HS-27A (cell line): ENCODE measurements at regions not wholly inside any gene's neighbourhood (a gene's known extent, or its start where the extent isn't known, plus 50 kb on each side); places are given as distances from the start of the nearest gene placed in this dataset.

Source experiments
- DNase-seq: peaks from one replicate; pipeline ENCODE4 v3.0.0-alpha.2; 2012; ENCODE audit warnings: low read depth, missing footprints

GRCh38 chr17:33514369-33514768 is 221.3 kb upstream of the ASIC2 start:
- DNase-seq, result no peak

GRCh38 chr17:33515974-33516373 is 222.9 kb upstream of the ASIC2 start:
- DNase-seq, result no peak

GRCh38 chr17:33516645-33517044 is 223.6 kb upstream of the ASIC2 start:
- DNase-seq, result no peak

GRCh38 chr17:33517746-33518145 is 224.7 kb upstream of the ASIC2 start:
- no peak for DNase-seq

- DNase-seq, result no peak
Observed at GRCh38 chr17:33519692-33520091, 226.6 kb upstream of the ASIC2 start.

- DNase-seq, result no peak
Observed at GRCh38 chr17:33520426-33521330, 227.6 kb upstream of the ASIC2 start.

GRCh38 chr17:33521784-33522183 is 228.7 kb upstream of the ASIC2 start:
- DNase-seq, result no peak

GRCh38 chr17:33522623-33523022 is 229.5 kb upstream of the ASIC2 start:
- no peak for DNase-seq

- no peak for DNase-seq
Observed at GRCh38 chr17:33523577-33523981, 230.5 kb upstream of the ASIC2 start.

GRCh38 chr17:33525186-33525585 is 232.1 kb upstream of the ASIC2 start:
- DNase-seq, result no peak

GRCh38 chr17:33526717-33527116 is 233.6 kb upstream of the ASIC2 start:
- DNase-seq, result no peak

- DNase-seq, result no peak
Observed at GRCh38 chr17:33527290-33527689, 234.2 kb upstream of the ASIC2 start.

- no peak for DNase-seq
Observed at GRCh38 chr17:33528846-33529245, 235.8 kb upstream of the ASIC2 start.

GRCh38 chr17:33529816-33530215 is 236.7 kb upstream of the ASIC2 start:
- DNase-seq, result no peak

GRCh38 chr17:33531311-33531710 is 238.2 kb upstream of the ASIC2 start:
- DNase-seq, result no peak

GRCh38 chr17:33534087-33534486 is 241.0 kb upstream of the ASIC2 start:
- DNase-seq, result no peak

- DNase-seq, result no peak
Observed at GRCh38 chr17:33545124-33545523, 252.0 kb upstream of the ASIC2 start.

GRCh38 chr17:33550261-33550660 is 257.2 kb upstream of the ASIC2 start:
- DNase-seq, result no peak

- no peak for DNase-seq
Observed at GRCh38 chr17:33551075-33551474, 258.0 kb upstream of the ASIC2 start.

- no peak for DNase-seq
Observed at GRCh38 chr17:33551911-33552310, 258.8 kb upstream of the ASIC2 start.

- DNase-seq, result no peak
Observed at GRCh38 chr17:33560165-33560564, 267.1 kb upstream of the ASIC2 start.

GRCh38 chr17:33560871-33561270 is 267.8 kb upstream of the ASIC2 start:
- DNase-seq, result no peak

GRCh38 chr17:33561569-33562334 is 268.7 kb upstream of the ASIC2 start:
- DNase-seq, result no peak
